ENCODE measurements at regions not wholly inside any gene's neighbourhood (a gene's known extent, or its start where the extent isn't known, plus 50 kb on each side); places are given as distances from the start of the nearest gene placed in this dataset.

GRCh38 chr5:29402270-29402669 is 1791.2 kb upstream of the CDH6 start:
- Histone ChIP-seq H3K9me2 (0 out of 2 replicates have a peak, but pooled peaks cover 5% of the 10 kb centered on the region), H3K4me2 (no peak overlapping the region), H3K4me3 (ENCODE audit: low read depth in 2 of 2, low read length in 1 of 2) (no peak overlapping the region), H3K27ac (ENCODE audit: low read depth in 2 of 2, low read length in 1 of 2) (no peak overlapping the region), H3K4me1 (ENCODE audit: control insufficient read depth in 1 of 2, insufficient read depth in 2 of 2, low read depth in 1 of 2, low read length in 1 of 2) (no peaks in the 10 kb centered on the region), H3K79me2 (ENCODE audit: insufficient read depth) (no peaks in the 10 kb centered on the region), H3F3A (replicated peaks; ENCODE audit: insufficient read depth) (no peaks in the 10 kb centered on the region), H3K36me3 (replicated peaks in 1 of 2; ENCODE audit: control insufficient read depth in 1 of 2, insufficient read depth in 2 of 2, low read length in 1 of 2) (no peaks in the 10 kb centered on the region), H3K9me3 (no peaks in the 10 kb centered on the region), H3K27me3 (ENCODE audit: insufficient read depth) (no peaks in the 10 kb centered on the region), H2AFZ (ENCODE audit: low read depth) (no peak overlapping the region), H3K9ac (no peak overlapping the region), H4K20me1 (ENCODE audit: insufficient read depth) (no peaks in the 10 kb centered on the region)
- no peak for DNase-seq
- ChIA-PET CTCF (no interaction called here), POLR2A (no interaction called here)
- TF ChIP-seq RFX5 (IDR thresholded peaks at IDR 0.05; ENCODE audit: low read length) (no peak), CHD2 (IDR thresholded peaks at IDR 0.05; ENCODE audit: low read length, partially characterized antibody) (no peak)

- ChIA-PET POLR2A (no interaction called here), CTCF (no interaction called here)
- Histone ChIP-seq H3K9me2 (no peaks in the 10 kb centered on the region), H2AFZ (ENCODE audit: low read depth) (no peak overlapping the region), H3K4me2 (no peak overlapping the region), H3K36me3 (replicated peaks in 1 of 2; ENCODE audit: control insufficient read depth in 1 of 2, insufficient read depth in 2 of 2, low read length in 1 of 2) (no peaks in the 10 kb centered on the region), H3K9me3 (no peaks in the 10 kb centered on the region), H3K27ac (ENCODE audit: low read depth in 2 of 2, low read length in 1 of 2) (no peak overlapping the region), H3K9ac (no peak overlapping the region), H3K27me3 (ENCODE audit: insufficient read depth) (no peaks in the 10 kb centered on the region), H3K4me1 (ENCODE audit: control insufficient read depth in 1 of 2, insufficient read depth in 2 of 2, low read depth in 1 of 2, low read length in 1 of 2) (no peaks in the 10 kb centered on the region), H3K79me2 (ENCODE audit: insufficient read depth) (no peaks in the 10 kb centered on the region), H3F3A (replicated peaks; ENCODE audit: insufficient read depth) (no peaks in the 10 kb centered on the region), H3K4me3 (ENCODE audit: low read depth in 2 of 2, low read length in 1 of 2) (no peak overlapping the region), H4K20me1 (ENCODE audit: insufficient read depth) (no peaks in the 10 kb centered on the region)
- DNase-seq = no peak
- WGBS (ENCODE audit: low lambda C conversion rate) = 21% methylated on average over 7 of the region's 7 CpGs
- no peak for TF ChIP-seq SIN3A (IDR thresholded peaks at IDR 0.05; ENCODE audit: borderline replicate concordance, low read depth, low read length)
- no peak for TF ChIP-seq MAX (IDR thresholded peaks at IDR 0.05; ENCODE audit: low read depth)
- no peak for TF ChIP-seq NFIC (IDR thresholded peaks at IDR 0.05; ENCODE audit: borderline replicate concordance)
- no peak for TF ChIP-seq GABPA (IDR thresholded peaks at IDR 0.05; ENCODE audit: low read depth)
- TF ChIP-seq SMC3 (IDR thresholded peaks at IDR 0.05; ENCODE audit: low read depth, low read length) = no peak
- no peak for TF ChIP-seq CTCF (IDR thresholded peaks at IDR 0.05)
- no peak for TF ChIP-seq FOSL2 (IDR thresholded peaks at IDR 0.05; ENCODE audit: borderline replicate concordance, low read depth)
- TF ChIP-seq ELF1 (IDR thresholded peaks at IDR 0.05) = no peak
- no peak for TF ChIP-seq MXI1 (IDR thresholded peaks at IDR 0.05; ENCODE audit: low read depth, low read length)
- TF ChIP-seq TCF12 (IDR thresholded peaks at IDR 0.05) = no peak
- no peak for TF ChIP-seq CHD2 (IDR thresholded peaks at IDR 0.05; ENCODE audit: low read length, partially characterized antibody)
- no peak for TF ChIP-seq TEAD4 (IDR thresholded peaks at IDR 0.05; ENCODE audit: borderline replicate concordance, insufficient read depth)
- TF ChIP-seq REST (IDR thresholded peaks at IDR 0.05; ENCODE audit: low read depth, low read length) = no peak
- no peak for TF ChIP-seq RFX5 (IDR thresholded peaks at IDR 0.05; ENCODE audit: low read length)
- no peak for TF ChIP-seq EZH2phosphoT487 (IDR thresholded peaks at IDR 0.05; ENCODE audit: borderline replicate concordance, low read depth)
- no peak for TF ChIP-seq NRF1 (IDR thresholded peaks at IDR 0.05; ENCODE audit: low read depth, low read length)
These were observed 1803.5 kb upstream of the CDH6 start for GRCh38 chr5:29389993-29390392.

All from SK-N-SH (cell line).